Esophagus muscularis mucosa (tissue), 4 donors: ENCODE measurements at regions not wholly inside any gene's neighbourhood (a gene's known extent, or its start where the extent isn't known, plus 50 kb on each side); places are given as distances from the start of the nearest gene placed in this dataset.

ENCODE experiments used
- CTCF ChIP-seq, 3 experiments: fragments of 200-600 bp in 2 of 3; fragments of 450-650 bp in 1 of 3; sonication (generic) in 2 of 3; IDR thresholded peaks; one replicate each; pipeline ENCODE4 v1.5.1; 2017 to 2019; ENCODE audit warnings: antibody characterized with exemption in 3 of 3, mild to moderate bottlenecking in 2 of 3, moderate library complexity in 1 of 3
- EP300 ChIP-seq: sonication (generic); formaldehyde crosslinking; IDR thresholded peaks from one replicate; pipeline ENCODE4 v1.6.1; 2017; ENCODE audit warnings: antibody characterized with exemption
- POLR2A ChIP-seq: fragments of 450-650 bp; IDR thresholded peaks from one replicate; pipeline ENCODE4 v1.6.1; 2017; ENCODE audit warnings: antibody characterized with exemption, moderate library complexity, mild to moderate bottlenecking, low read depth
- POLR2AphosphoS5 ChIP-seq, 2 donors: sonication (generic); formaldehyde crosslinking; IDR thresholded peaks; one replicate each; pipeline ENCODE4 v1.6.1; 2017; ENCODE audit warnings: antibody characterized with exemption in 2 of 2

GRCh38 chr7:42573881-42574672 lies 337.1 kb upstream of the GLI3 start:
- TF ChIP-seq CTCF (IDR thresholded peaks at IDR 0.05) (no peak), POLR2AphosphoS5 (IDR thresholded peaks at IDR 0.05) (no peak), EP300 (no peak), POLR2A (no peak)
